GM12878 (cell line): ENCODE measurements at regions not wholly inside any gene's neighbourhood (a gene's known extent, or its start where the extent isn't known, plus 50 kb on each side); places are given as distances from the start of the nearest gene placed in this dataset.

Experiments used
- BCLAF1 ChIP-seq: fragments of 450-650 bp; IDR thresholded peaks from 2 replicates; pipeline ENCODE4 v1.6.1; 2017; ENCODE audit warnings: antibody characterized with exemption, mild to moderate bottlenecking, moderate library complexity
- CBFB ChIP-seq: IDR thresholded peaks from 2 replicates; pipeline ENCODE4 v1.6.1; 2016; ENCODE audit warnings: antibody characterized with exemption, low read depth
- CEBPZ ChIP-seq: fragments of 150-350 bp; IDR thresholded peaks from 2 replicates; pipeline ENCODE4 v1.6.1; 2016; ENCODE audit warnings: low read depth, low read length
- ZBTB4 ChIP-seq: fragments of 450-650 bp; formaldehyde crosslinking; IDR thresholded peaks from 2 replicates; pipeline ENCODE4 v1.4.0; 2022; ENCODE audit warnings: mild to moderate bottlenecking, moderate library complexity

GRCh38 chr22:27546157-27546935 lies 255.2 kb downstream of the MN1 start (continued):
- TF ChIP-seq ZBTB4 (CRISPR knock-in tag) (no peak), CBFB (no peak), BCLAF1 (no peak), CEBPZ (no peak)
- TF ChIP-seq, all 136 proteins: peak for 0
